SK-N-MC (cell line): ENCODE measurements at regions not wholly inside any gene's neighbourhood (a gene's known extent, or its start where the extent isn't known, plus 50 kb on each side); places are given as distances from the start of the nearest gene placed in this dataset.

Experiments
- EZH2 ChIP-seq: fragments of 200-600 bp; sonication (generic); IDR thresholded peaks from one replicate; pipeline ENCODE4 v1.6.1; 2017; ENCODE audit warnings: antibody characterized with exemption
- FOXP2 ChIP-seq: optimal IDR thresholded peaks from 2 replicates; pipeline ENCODE3; 2011; ENCODE audit warnings: mild to moderate bottlenecking, moderate library complexity; ENCODE audit not compliant: insufficient read depth; ENCODE audit errors: extremely low read length, control extremely low read depth
- POLR2AphosphoS5 ChIP-seq: IDR thresholded peaks from 2 replicates; pipeline ENCODE4 v1.6.1; 2012; ENCODE audit warnings: mild to moderate bottlenecking, low read depth, low read length, borderline replicate concordance

DNA sequence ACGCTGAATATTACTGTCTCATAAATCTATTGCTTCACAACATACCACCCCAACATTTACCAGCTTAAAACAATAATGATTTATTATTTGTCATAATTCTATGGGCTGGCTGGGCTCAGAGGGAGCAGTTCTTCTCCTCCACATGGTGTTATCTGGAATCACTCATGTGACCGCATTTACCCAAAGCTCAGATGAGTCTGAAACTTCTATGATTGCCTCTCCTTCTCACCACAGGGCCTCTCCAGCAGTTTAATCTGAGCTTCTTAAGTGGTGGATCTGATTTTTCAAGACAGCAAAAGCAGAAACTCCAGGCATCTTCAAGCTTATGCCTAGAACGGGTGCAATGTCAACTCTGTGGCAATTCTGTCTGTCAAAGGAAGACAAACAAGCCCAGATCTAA is 210.3 kb upstream of the ADRA1B start:
- no peak for TF ChIP-seq EZH2
- TF ChIP-seq POLR2AphosphoS5 = no peak
- TF ChIP-seq FOXP2 = no peak
